ENCODE measurements at regions not wholly inside any gene's neighbourhood (a gene's known extent, or its start where the extent isn't known, plus 50 kb on each side); places are given as distances from the start of the nearest gene placed in this dataset.

DNA sequence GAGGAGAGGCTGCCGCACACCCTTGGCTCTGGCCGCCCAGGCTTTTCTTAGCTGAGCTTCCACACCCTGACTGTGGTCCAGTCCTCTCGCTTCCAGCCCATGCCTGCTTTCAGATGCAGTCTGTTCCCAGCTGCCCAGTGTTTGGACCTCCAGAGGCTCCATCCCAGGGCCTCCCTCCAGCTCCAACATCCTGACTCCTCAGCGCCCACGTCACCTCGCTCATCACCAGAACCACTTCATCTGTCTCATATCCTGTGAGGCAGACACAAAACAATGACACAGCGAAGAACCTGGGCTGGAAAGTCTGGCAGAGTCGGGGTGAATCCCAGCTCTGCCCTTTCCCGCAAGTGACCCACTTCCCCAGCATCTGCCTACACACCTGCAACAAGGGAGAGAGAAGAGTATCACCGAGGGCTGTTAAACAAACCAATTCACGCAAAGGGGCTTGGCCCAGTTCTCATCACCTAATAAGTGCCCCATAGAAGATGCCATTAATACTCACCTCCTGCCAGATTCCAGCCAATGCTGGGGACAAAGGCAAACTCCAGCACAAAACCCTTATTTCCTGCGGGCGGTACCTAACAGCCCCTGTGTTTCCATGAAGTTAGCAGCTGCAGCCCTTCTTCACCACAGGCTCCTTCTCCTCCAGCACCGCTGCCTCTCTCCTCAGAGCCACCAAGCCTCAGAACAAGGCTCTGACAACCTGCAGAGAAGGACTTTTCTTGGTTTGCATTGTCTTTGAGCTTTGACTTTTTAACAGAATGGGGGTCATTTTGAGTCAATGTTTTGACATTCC is 133.4 kb upstream of the CDH4 start:
- H3K4me1 Mint-ChIP-seq, result peaks cover 7% of the 10 kb centered on the region
- H3K9ac ChIP-seq (ENCODE audit: extremely low read depth, low read length, poor library complexity, severe bottlenecking), result no peak overlapping the region
- DNase-seq, result no peak
- H3K9me3 Mint-ChIP-seq, result no peaks in the 10 kb centered on the region
- H3K27ac Mint-ChIP-seq, result no peak overlapping the region
- H3K9me3 ChIP-seq (ENCODE audit: control insufficient read depth, low read length), result no peaks in the 10 kb centered on the region
- no peak overlapping the region for H3K4me3 Mint-ChIP-seq
- TF ChIP-seq CTCF (conservative IDR thresholded peaks at IDR 0.05), result no peak
- no peaks in the 10 kb centered on the region for H3K36me3 ChIP-seq (ENCODE audit: control insufficient read depth, insufficient read depth, low read length)
- WGBS, 2 experiments (ENCODE audit: insufficient coverage in 1 of 2, insufficient read length in 1 of 2), result 90 to 93% methylated on average over 8 to 14 of the region's 14 CpGs
- no peaks in the 10 kb centered on the region for H3K27me3 ChIP-seq (ENCODE audit: control insufficient read depth, insufficient read depth, low read length, poor library complexity, severe bottlenecking)
- H3K36me3 Mint-ChIP-seq (ENCODE audit: low read depth), result no peaks in the 10 kb centered on the region
- no peaks in the 10 kb centered on the region for H3K4me1 ChIP-seq (ENCODE audit: control insufficient read depth, insufficient read depth, low read length)
- H3K27me3 Mint-ChIP-seq (ENCODE audit: insufficient read depth), result peaks cover 81% of the 10 kb centered on the region
- H3K27ac ChIP-seq (ENCODE audit: low read depth, low read length), result no peak overlapping the region
- no peak overlapping the region for H3K4me3 ChIP-seq (ENCODE audit: low read length)

- Histone ChIP-seq H3K9ac (ENCODE audit: extremely low read depth, low read length, poor library complexity, severe bottlenecking) (no peak overlapping the region), H3K36me3 (ENCODE audit: control insufficient read depth, insufficient read depth, low read length) (no peaks in the 10 kb centered on the region), H3K4me1 (ENCODE audit: control insufficient read depth, insufficient read depth, low read length) (no peaks in the 10 kb centered on the region), H3K27ac (ENCODE audit: low read depth, low read length) (no peak overlapping the region), H3K9me3 (ENCODE audit: control insufficient read depth, low read length) (no peaks in the 10 kb centered on the region), H3K4me3 (ENCODE audit: low read length) (no peak overlapping the region), H3K27me3 (ENCODE audit: control insufficient read depth, insufficient read depth, low read length, poor library complexity, severe bottlenecking) (no peaks in the 10 kb centered on the region)
- no peak overlapping the region for H3K4me3 Mint-ChIP-seq
- WGBS, 2 experiments (ENCODE audit: insufficient coverage in 1 of 2, insufficient read length in 1 of 2), result 92 to 98% methylated on average over 6 to 10 of the region's 10 CpGs
- no peaks in the 10 kb centered on the region for H3K9me3 Mint-ChIP-seq
- DNase-seq, result no peak
- H3K27ac Mint-ChIP-seq, result no peak overlapping the region
- no peaks in the 10 kb centered on the region for H3K36me3 Mint-ChIP-seq (ENCODE audit: low read depth)
- peaks cover 7% of the 10 kb centered on the region for H3K4me1 Mint-ChIP-seq
- H3K27me3 Mint-ChIP-seq (ENCODE audit: insufficient read depth), result peaks cover 81% of the 10 kb centered on the region
- TF ChIP-seq CTCF (conservative IDR thresholded peaks at IDR 0.05), result no peak
Observed at GRCh38 chr20:61119273-61119672, 132.8 kb upstream of the CDH4 start.

- Histone ChIP-seq H3K4me3 (ENCODE audit: low read length) (no peak overlapping the region), H3K27me3 (ENCODE audit: control insufficient read depth, insufficient read depth, low read length, poor library complexity, severe bottlenecking) (no peaks in the 10 kb centered on the region), H3K36me3 (ENCODE audit: control insufficient read depth, insufficient read depth, low read length) (no peaks in the 10 kb centered on the region), H3K27ac (ENCODE audit: low read depth, low read length) (no peak overlapping the region), H3K4me1 (ENCODE audit: control insufficient read depth, insufficient read depth, low read length) (no peaks in the 10 kb centered on the region), H3K9me3 (ENCODE audit: control insufficient read depth, low read length) (no peaks in the 10 kb centered on the region), H3K9ac (ENCODE audit: extremely low read depth, low read length, poor library complexity, severe bottlenecking) (no peak overlapping the region)
- no peak overlapping the region for H3K27ac Mint-ChIP-seq
- no peak for TF ChIP-seq CTCF (conservative IDR thresholded peaks at IDR 0.05)
- no peak for DNase-seq
- no peaks in the 10 kb centered on the region for H3K36me3 Mint-ChIP-seq (ENCODE audit: low read depth)
- H3K27me3 Mint-ChIP-seq (ENCODE audit: insufficient read depth), result peaks cover 78% of the 10 kb centered on the region
- WGBS, 2 experiments (ENCODE audit: insufficient coverage in 1 of 2, insufficient read length in 1 of 2), result 75 to 88% methylated on average over 4 to 11 of the region's 12 CpGs
- peaks cover 7% of the 10 kb centered on the region for H3K4me1 Mint-ChIP-seq
- no peaks in the 10 kb centered on the region for H3K9me3 Mint-ChIP-seq
- no peak overlapping the region for H3K4me3 Mint-ChIP-seq
Observed at GRCh38 chr20:61119794-61120410, 132.2 kb upstream of the CDH4 start.

All from endodermal cell (in vitro differentiated cells).